NCI-H2029 (cell line): ENCODE measurements at regions not wholly inside any gene's neighbourhood (a gene's known extent, or its start where the extent isn't known, plus 50 kb on each side); places are given as distances from the start of the nearest gene placed in this dataset.

ENCODE experiments used
- DNase-seq: peaks from one replicate; lab custom pipeline; 2025; lab: John Stamatoyannopoulos, UW

- no peak for DNase-seq
These were observed 255.5 kb upstream of the SESN3 start for GRCh38 chr11:95486466-95486865.

GRCh38 chr11:95485115-95485900 is 254.3 kb upstream of the SESN3 start:
- no peak for DNase-seq

GRCh38 chr11:95483339-95483738 is 252.3 kb upstream of the SESN3 start:
- DNase-seq, result no peak

- no peak for DNase-seq
These were observed 247.0 kb upstream of the SESN3 start for GRCh38 chr11:95478003-95478402.

DNA sequence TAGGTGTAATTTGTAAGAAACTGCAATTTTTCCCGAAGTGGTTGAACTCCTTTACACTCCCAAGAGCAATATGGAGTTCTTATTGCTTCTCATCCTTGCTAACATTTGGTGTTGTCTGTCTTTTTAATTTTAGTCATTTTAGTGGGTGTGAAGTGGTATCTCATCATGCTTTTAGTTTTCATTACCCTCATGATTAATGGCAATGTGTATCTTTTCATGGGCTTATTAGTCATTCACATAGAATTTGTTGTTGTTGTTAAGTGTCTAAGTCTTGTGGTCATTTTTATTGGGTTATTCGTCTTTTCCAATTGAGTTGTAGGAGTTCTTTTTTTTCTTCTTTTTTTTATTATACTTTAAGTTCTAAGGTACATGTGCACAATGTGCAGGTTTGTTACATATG is 238.3 kb upstream of the SESN3 start:
- DNase-seq, result no peak

DNA sequence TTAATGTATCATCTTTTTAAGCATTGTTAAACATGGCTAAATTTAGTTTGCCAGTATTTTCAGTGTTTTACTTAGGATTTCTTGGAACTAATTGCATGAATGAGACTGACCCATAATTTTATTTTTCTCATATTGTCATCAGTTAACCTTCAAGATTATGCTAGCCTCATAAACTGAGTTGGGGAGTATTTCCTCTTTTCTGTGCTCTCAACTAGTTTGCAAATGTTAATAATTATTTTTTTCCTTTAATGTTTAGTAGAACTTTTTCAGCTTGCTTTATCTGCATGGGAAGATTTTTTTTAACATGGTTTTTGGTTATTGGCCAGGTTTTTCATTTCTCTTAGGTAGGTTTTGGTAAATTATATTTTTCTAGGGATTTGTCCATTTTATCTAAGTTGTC is 235.4 kb upstream of the SESN3 start:
- DNase-seq, result no peak

DNA sequence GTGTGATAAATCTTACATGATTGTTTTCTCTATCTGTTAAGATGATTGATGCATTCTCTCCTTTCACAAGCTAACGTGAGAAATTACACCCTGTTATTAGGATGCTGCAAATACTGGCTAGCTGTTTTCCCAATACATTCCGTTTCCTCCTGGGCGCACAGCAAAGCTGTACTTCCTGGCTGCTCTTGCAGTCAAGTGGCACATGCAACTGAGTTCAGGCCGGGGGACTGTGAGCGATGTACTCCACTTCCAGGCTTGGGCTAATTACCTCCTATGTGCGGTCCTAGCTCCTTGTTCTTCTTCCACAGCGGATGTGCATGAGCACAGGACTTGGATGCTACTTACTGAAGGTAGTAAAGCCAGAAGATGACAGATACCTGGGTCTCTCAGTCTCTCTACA is 234.9 kb upstream of the SESN3 start:
- DNase-seq, result no peak

DNA sequence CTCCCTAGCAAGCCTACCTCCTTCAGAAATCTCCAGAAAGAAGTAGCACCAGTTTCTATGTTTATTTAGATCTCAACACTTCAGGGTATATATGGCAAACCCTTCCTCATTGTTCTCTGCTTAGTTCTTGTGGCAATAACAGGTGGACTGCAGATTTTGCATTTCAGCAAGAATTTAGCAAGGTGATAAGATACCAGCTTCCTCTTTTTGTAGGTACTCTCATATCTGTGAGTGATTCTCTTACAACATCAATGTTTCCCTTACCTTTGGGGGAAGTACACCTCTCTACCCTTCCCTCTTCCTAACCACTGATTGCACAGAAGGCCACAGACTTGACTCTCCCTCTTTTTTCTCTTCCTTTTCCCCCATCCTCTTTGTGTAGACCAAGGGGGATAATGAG is 230.9 kb upstream of the SESN3 start:
- no peak for DNase-seq

GRCh38 chr11:95461348-95461747 is 230.3 kb upstream of the SESN3 start:
- DNase-seq, result no peak

DNA sequence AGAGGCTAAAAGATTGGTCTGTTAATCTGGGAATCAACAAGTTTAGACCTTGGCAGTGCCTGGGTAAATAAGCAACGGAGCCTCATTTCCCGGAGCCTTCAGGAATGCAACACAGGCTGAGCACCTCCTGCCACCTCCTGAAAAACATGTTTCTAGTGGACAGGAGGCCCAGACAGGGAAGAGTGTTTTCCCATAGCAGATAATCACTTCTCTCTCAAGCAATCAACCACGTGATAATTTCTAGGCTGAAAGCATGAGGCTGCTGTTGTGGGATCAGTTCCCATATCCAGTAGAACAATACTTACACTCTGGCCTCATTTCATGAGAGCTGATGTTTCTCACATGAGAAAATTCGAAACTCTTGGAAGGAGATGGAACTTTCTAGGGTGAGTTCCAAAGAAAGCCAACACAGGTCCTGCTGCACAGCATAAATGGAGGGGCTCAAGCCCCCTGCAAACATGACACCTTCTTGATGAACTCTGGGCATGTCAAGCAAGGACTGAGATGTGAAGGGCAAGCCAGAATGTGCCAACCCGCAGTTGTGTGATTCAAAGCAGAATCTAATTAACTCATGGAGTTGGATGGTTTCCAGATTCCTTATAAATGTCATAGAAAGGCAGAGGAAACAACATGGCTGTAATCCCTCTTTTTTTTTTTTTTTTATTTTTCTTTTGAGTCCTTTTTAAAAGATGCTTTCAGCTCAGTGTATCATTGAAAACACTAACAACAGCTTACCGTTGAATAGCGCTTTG is 228.5 kb upstream of the SESN3 start:
- DNase-seq, result no peak

GRCh38 chr11:95456714-95457491 is 225.9 kb upstream of the SESN3 start:
- no peak for DNase-seq

GRCh38 chr11:95455228-95455970 is 224.4 kb upstream of the SESN3 start:
- no peak for DNase-seq

DNA sequence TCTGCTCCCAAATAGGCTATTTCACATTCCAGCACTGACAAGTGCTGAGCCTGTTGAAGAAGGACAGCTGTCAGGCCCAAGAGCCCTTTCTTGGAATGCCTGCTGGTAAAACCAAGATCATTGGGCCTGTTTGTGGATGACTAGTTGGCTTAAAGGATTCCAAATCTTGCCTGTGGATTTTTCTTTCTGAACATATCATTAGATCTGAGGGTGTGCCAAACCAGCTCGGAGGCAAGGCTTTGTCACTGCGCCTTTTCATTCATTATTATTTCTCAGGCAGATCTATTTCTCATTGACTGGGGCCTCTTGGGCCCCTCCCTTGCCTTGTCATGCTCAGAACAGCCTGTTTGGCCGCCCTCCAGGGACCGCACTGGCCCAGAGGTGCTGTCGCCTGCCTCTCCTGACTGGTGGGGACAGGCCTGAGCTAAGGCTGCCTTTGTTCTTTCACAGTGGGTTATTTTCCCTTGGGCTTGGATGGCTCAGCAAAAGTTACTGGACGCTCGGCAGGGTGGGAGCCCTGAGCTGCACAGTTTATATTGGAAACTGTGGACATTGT is 222.7 kb upstream of the SESN3 start:
- no peak for DNase-seq

- no peak for DNase-seq
These were observed 220.7 kb upstream of the SESN3 start for GRCh38 chr11:95451682-95452081.

- DNase-seq, result no peak
These were observed 220.3 kb upstream of the SESN3 start for GRCh38 chr11:95451261-95451660.

DNA sequence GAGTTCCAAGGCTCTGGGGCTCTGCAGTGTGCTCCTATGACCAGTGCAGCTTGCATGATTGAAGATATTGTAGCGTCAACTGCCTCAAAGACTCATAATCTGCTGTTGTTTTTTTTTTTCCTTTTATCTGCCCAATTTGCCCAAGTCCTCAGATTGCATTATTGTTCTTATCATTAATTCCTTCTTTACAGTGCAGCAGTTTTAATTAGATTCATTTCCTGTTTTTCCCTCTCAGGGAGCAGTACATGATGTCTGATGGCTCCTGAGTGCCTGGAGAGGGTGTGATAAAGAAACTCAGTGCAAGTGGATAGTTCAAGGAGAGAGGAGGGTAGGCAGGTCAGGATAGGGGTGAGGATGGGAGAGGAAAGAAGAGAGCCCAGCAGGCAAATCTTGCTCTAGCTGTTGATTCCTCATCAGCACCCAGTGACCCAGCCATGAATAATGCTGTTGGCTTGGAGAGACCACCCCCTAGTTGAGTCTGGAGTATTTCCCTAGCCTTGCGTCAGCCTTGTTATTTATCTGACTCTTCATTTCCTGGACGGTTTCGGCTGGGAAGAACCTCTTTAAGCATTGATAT is 219.6 kb upstream of the SESN3 start:
- no peak for DNase-seq

DNA sequence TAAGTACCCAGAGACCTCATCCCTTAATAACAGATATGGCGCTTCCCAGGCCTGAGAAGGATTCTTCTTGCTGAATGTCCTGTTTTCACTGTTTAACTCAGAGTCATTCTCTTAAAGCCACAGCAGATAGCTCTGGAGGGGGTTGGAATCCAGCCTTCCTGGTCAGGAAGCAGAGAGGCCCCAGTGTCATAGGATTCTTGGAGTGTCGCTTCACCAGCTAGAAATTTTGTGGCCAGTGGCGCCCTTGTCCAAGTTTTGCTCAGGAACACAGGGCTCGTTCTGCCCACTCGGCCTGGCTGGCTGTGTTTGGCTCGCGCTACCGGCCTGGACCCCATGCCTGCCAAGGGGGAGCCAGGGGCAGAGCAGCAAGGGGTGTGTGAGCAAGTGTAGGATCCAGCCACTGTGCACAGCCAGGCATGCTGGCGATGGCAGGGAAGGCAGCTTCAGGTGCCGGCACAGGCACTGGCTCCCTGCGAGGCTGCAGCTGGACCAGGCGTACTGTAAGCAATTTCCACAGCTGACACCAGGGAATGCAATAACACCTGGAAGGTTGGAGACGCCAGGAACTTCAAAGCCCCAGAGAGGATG is 214.8 kb upstream of the SESN3 start:
- DNase-seq, result no peak

GRCh38 chr11:95444309-95445241 is 213.6 kb upstream of the SESN3 start:
- no peak for DNase-seq

DNA sequence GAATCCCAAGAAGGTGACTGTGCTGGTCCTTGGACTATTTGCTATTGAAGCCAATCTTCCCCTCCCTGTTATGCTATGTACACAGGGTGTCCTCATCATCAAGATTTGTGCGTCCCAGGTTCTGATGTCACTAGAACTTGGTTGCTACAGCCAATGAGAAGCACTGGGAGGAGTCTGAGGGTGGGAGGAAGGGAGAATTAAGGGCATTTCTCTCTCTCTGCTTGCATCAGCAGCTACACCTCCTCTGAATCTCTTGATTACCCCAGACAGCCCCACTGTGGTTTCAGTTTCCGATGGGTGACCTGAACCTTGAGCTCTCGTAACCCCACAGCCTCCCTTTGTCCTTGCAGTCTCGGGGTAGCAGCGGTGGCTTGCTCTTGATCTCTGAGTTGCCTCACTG is 212.4 kb upstream of the SESN3 start:
- DNase-seq, result no peak

DNA sequence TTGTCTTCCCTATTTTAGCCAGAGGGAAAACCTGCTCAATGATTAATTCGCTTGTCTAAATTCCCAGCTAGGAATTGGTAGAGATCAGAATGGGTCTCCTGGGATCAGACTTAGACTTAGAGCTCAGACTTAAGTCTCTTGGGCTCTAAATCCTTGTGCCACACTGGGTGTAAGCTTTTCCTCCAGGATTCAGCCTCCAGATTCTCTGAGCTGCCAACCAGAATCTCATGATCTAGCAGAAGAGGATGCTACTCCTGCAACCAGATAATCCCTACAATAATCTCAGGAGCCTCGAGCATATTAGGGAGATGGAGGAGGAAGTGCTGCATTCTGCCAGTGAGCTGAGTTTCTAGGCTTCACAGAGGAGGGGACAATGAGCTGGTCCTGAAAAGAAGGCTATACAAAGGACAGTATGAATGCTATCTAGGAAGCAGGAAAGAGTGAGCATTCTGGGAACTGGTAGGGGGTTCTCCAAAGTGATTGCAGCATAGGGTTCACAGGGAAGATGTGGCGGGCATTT is 211.6 kb upstream of the SESN3 start:
- DNase-seq, result no peak
